GM19238 (cell line): ENCODE measurements at regions not wholly inside any gene's neighbourhood (a gene's known extent, or its start where the extent isn't known, plus 50 kb on each side); places are given as distances from the start of the nearest gene placed in this dataset.
"Not testable (repeated sequence)": the region's sequence is repeated elsewhere in the genome, so short reads cannot be mapped to it uniquely, and the experiment has no call there.

ENCODE experiments used
- DNase-seq: peaks from one replicate; pipeline ENCODE4 v3.0.0; 2011; ENCODE audit warnings: low spot score; ENCODE audit not compliant: insufficient read length

DNA sequence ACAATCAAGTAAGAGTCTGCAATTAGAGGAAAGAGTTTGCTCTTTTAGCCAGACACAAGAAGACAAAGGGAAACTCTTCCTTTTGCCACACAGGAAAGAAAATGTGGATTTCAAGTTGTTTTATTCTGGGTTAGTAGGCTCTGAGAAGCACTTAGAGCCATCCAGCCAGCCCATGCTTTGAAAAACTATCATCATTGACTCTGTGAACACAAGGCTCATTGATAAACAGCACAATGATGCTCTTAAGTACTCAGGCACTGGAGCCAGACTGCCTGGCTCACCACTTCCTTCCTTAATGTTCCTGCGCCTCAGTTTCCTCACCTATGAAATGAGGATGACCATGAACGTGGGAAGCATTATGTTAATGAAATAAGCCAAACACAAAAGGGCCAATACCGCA is 150.2 kb upstream of the EEA1 start:
- DNase-seq, result no peak

DNA sequence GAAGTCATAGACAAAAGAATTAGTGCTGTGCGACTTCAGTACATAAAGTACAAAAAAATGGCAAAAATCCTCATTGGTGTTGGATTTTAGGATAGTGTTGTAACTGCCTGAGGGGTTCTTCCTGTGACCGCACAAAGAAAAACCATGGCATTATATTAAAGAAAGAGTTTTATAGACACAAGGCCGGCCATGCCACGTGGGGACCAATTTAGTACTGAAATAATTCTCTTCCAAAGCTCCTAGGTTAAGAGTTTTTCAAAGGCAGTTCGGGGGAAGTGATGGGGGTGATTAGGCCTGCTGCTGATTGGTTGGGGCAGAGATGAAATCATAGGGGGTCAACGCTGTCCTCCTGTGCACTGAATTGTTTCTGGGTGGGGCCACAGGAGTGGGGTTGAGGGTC is 150.9 kb upstream of the EEA1 start:
- DNase-seq, result no peak

DNA sequence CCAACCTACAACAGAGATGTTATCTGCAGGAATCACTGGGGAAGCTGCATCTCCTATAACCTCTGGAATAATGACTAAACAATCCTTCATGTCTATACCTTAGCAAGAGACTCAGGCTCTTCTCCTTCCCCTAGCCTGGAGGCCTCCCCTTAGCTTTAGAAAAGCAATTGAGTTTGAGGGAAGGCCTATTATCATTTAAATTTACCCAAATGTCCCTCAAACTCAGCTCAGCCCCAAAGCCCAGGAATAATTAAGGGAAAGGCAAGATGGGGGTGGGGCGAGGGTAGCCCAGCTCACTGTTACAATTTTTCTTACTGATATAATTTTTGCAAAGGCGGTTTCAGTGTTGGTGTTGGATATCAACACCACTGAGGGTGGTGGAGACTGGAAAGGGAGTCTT is 151.4 kb upstream of the EEA1 start:
- DNase-seq, result no peak

DNA sequence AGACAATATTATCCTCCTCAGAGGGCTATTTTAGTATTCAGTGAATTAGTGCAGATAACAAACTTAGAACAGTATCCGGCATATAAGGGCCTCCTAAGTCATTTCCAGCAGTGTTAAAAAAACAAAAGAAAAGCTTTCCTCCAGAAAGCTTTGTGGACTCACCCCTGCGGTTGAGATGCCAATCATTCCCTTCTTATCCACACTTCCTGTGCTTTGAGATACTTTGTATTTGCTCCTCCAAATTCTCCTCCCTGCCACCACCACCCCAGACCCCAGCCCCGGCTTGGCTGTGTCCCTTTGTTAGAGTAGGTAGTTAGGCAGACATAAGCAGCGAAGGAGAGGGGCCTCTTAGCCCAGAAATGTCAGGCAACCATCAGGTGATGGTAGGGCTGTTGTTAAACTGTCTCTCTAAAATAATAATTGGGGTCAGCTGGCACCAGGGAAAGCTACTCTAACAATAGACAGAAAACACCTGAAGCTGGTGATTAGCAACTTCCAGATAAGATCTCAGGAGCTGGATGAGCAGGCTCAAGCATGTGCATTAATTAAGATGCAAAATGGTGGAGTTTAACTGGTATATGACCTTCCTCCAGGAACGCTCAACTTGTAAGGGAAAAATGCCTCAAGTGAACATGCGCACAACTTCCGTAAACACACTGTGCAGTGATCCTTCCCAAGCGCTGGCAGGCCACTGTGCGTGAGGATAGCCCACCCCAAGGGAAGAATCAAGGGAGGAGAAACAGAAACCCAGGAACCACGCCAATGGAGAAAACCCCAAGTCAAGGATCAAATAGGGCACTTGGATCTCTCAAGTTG is 152.1 kb upstream of the EEA1 start:
- no peak for DNase-seq

DNA sequence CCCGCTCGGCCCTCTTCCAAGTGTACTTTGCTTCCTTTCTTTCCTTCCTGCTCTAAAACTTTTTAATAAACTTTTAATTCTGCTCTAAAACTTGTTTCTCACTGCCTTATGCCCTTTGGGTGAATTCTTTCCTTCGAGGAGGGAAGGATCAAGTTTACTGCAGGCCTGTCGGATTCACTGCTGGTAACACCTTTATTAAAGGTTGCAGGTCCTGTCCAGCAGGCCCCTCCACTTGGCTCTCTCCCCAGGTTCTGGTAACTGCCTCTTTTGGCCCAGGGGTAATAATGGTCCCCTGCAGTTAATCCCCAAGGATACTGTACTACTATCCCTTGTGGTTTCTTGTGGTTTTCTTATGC is 152.7 kb upstream of the EEA1 start:
- DNase-seq, result no peak

DNA sequence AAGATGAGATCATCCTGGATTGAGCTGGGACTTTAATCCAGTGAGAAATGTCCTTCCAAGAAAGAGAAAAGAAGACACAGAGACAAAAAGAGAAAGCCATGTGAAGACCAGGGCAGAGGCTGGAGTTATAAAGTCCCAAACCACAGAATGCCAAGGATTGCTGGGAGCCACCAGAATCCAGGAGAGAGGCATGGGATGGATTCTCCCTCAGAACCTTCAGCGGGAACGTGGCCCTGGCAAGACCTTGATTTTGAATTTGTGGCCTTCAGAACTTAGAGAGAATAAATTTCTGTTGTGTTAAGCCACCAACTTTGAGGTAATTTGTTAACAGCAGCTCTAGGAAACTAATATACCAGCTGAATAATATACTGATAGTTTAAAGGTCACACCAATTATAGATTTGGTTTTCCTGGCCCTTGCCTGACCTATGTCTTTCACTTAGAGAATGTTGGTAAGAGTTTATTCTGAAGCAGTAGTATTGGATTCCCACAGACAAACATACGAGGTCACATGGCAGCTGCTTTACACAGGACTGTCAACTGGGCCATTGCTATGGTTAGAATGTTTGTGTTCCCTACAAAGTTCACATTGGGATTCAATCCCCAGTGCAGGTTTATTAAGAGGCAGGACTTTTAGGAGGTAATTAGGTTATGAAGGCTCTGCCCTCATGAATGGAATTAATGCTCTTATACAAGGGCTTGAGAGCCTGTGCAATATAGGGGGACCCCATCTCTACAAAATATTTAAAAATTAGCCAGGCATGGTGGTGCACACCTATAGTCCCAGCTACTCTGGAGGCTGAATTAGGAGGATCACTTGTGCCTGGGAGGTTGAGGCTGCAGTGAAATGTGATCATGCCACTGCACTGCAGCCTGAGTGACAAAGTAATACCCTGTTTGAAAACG is 156.5 kb upstream of the EEA1 start:
- no peak for DNase-seq

DNA sequence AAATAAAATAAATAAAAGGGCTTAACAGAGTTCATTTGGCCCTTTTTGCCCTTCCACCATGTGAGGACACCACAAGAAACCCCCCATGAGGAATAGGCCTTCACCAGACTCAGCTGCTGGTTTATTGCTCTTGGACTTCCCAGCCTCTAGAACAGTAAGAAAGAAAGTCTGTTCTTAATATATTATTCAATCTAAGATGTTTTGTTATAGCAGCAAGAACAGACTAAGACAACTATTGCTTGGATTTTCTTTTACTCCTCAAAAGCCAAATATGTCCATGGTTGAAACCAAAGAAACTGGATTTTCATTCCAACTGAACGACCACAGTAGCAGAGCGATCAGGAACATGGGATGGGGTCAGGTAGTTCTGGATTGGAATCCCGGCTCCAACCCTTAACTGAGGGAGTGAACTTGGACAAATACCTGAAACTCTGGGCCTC is 157.2 kb upstream of the EEA1 start:
- DNase-seq, result no peak

DNA sequence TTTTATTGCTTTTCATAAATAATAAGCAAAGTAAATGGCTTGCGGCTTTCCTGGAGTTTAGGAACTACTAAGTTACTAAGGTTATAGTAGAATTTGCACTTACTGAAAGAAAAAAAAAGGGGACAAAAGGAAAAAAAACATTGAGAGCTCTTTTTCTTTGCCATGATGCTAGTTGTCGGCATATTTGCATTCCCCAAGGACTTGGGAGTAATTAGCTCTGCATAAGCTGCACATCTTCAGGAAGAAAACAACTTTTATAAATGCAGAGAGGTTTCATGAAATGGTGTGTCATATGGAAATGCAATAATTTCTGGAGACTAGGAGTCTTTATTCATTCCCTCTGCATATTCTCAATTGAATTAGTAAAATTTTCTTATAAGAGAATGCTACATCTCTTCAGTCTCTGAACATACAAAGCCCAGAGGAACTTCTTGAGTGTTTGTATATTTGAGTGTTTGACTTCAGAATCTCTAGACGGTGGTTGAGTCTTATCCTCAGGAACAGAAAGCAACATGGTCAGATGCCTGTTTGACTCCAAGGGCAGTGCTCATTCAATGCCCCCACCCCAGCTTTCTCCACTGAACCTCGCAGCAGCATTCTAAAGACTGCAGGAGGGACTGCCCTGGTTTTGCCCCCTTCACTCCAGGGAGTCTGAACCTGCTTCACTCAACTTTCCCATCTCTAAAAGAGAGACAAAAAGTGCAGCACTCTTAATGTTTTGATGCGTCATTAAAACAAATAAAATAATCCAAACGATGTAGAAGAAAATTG is 158.9 kb upstream of the EEA1 start:
- DNase-seq, result no peak

DNA sequence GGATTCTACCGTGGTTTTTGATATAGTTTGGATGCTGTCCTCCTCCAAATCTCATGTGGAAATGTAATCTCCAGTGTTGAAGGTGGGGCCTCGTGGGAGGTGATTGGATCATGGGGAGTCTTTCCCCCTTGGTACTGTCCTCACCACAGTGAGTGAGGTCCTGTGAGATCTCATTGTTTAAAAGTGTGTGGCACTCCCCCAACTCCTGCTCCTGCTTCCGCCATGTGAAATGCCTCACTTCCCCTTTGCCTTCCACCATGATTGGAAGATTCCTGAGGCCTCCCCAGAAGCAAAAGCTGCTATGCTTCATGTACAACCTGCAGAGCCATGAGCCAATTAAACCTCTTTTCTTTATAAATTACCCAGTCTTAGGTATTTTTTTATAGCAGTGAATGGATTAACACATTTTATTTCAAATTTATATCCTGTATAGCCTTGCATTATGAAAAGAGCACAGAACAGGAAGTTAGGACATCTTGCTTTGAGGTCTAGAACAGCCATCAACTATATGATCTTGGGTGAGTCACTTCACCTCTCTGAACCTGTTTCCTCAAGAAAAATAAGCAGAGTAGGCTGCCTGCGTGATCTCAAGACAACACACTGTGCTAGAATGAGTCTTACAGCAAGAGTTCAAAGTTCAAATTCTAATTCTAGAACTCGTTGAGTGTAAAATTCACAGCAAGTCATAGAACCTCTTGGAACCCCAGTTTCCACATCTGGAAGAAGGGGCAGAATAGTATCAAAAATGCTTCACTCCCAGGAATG is 160.9 kb upstream of the EEA1 start:
- no peak for DNase-seq

DNA sequence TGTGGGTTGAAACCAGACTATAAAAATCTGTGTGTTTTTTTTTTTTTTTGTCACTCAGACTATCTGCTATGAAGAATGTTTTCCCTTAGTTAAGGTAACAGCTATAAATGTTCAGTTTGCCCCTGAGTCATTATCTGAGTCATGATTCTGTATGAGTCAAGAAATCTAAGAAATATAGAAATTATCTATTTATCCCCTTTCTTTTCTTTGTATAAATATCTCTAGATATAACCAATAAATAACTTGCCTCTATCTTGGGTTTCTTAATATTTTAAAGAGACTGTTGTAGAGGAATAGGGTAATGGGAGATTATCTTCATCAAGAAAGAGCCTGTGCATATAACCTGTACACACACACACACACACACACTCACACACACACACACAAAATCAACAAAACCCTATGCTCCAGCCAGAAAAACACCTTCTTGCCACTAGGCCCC is 161.7 kb upstream of the EEA1 start:
- DNase-seq, result no peak

DNA sequence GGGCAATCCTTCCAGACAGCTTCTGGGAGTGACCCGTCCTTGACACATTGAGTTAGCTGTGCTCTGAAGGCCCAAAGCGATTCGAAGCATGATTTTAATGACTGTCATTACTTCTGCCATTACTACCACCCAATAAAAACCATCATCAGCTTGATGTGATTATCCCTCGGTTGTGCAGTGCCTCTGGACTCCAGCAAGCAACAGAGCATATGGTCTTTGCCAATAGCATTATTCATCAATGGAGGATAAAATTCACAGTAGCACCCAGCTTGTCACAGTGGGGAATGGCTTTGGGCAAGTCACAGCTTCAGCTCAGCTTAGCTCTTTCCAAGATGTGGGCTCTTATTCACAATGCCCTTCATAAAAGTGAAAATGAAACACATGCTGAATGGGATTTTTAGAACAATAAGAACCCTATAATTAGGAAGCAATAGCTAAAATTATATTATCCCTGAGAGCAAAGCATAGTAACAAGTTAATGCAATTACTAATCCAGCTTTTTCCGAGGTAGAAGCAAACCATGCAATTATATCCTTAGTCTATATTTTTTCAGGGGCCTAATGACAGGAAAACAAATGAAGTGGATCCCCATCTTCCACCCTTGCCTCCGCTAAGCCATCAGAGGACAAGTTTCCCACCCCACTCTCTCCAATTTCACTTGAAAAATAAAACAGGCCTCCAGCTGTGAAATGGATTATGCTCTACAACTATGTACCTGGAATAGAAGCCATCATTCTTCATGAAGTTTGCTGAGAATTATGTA is 163.0 kb upstream of the EEA1 start:
- no peak for DNase-seq

DNA sequence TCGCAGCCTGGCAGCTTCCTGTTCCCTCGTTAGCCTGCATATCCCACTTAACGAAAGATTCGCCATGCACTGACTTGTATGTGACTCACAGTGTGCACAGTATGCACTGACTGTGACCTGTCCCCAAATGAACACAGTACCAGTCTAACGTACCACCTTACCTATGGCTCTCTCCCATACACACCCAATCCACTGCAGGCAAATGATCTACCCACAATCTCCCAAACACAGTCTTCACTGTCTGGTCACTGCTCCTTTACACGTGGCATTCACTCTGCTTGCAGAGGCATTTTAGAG is 163.5 kb upstream of the EEA1 start:
- no peak for DNase-seq

DNA sequence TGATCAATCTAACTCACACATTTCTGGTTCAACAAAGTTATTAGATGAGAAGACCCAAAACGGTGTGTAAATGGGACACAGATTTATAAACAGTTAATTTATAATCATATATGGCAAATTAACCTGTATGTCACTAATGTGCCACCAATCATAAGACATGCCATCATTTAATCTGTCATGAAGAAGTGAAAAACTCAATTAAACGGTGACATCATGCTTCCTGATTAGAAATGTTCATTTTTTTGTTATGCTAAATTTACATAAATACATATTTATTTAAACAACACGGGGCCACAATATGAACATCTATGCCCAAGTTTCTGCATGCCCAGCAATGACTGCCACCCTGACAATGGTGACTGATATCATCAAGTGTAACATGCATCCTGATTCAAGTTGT is 164.1 kb upstream of the EEA1 start:
- no peak for DNase-seq

DNA sequence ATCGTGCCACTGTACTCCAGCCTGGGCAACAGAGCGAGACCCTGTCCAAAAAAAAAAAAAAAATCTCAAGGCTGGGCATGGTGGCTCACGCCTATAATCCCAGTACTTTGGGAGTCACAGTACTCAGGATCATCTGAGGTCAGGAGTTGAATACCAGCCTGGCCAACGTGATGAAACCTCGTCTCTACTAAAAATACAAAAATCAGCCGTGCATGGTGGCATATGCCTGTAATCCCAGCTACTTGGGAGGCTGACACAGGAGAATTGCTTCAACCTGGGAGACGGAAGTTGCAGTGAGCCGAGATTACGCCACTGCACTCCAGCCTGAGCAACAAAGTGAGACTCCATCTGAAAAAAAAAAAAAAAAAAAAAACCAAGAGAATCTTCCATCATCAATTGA is 165.1 kb upstream of the EEA1 start:
- not testable (repeated sequence) for DNase-seq

DNA sequence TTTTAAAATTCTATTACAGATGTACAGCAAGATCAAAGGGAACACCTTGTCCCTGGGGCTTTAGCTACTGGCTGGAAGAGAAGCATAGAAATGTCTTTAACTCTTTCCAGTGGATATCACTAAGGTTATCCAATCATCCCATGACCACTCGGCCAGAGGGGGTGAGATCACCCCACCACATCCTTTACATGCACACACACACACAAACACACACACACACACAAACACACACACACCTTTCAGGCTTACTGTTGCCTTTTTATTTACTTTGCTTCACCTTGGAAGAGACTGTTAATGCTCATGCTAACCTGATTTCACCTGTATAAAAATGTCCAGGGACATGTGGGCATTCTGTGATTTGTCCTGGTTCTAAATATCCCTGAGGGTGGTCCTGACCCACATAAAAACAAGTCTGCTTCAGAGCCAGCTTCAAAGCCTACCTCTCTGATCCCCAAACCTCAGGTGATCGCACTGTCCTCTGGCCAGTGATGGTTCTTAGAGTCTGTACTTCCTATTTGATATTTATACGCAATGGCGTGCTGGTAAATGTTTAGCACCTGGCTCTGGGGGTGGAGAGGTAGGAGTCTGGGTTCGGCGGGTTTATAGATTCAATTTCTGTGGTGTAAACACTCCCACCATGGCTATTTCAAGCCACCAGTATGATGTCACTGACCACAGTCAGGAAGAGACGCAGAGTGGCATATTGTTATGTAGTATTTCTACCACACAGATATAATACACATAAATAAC is 166.1 kb upstream of the EEA1 start:
- peak; percentile 31 for DNase-seq

DNA sequence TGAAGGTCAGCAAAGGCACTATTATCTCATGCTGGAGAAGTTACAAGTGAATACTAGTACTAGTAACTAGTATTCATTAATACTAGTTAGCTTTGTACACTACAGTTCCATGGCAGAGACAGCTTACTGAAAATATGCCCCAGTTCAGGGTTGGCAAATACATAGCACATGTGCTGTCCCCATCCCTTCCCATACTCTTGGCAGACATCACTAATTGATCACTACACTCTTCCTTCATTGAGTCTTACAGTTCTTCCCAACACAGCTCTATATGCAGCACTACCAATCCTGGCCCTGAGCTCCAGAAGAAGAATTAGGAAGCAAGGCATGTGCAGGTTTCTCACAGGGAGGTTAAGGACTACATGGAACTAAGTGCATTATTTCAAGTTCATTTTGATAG is 168.3 kb upstream of the EEA1 start:
- no peak for DNase-seq

DNA sequence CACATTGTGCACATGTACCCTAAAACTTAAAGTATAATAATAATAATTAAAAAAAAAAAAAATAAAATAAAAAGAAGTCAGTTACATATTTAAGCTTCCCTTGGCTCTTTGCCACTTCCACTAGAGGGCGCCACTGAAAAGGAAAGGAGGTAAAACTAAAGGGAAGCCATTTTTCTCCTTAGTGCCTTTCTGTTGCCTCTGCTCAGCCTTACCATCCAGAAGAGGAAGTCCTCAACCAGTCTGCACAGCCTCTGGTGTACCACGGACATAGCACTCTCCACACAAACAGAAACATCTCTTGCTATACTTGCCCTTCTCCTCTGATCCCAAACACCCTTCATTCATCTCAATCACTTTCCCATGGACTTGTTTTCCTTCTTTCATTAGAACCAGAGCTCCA is 169.0 kb upstream of the EEA1 start:
- DNase-seq, result peak; percentile 31

DNA sequence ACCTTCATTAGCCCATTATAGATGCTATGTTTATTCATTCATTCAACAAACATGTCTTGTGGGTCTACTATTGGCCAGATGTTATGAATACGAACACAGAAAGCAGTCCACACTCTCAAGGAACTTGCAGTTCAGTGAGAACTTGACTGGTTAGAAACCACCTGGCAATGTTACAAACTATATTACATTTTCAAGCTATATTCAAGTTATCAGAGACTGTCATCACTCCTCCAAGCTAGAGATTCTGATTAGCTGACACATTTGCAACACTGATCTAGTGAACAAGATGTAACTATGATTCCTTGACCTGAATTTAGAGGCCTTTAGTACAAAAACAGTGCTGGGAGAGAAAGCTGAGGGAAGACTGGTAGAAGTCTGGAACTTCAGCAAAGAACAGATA is 170.7 kb upstream of the EEA1 start:
- DNase-seq, result no peak

DNA sequence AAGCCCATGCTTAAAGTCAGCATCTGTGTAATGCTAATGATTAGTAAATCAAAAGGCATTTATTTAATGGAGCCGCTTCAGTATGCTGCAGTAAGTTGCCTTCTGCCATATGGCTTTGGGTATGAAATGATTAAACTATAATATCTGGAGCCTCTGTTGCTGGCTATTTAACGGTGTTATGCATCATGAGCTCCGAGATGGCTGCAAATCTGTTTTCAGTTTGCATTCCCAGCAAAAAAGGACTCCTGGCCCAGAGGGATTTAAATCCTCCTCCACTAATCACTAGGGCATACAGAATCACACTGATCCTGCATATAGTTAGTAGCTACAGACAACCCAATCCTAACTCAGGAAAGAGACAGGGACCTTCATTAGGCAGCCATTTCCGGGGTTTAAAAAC is 171.5 kb upstream of the EEA1 start:
- no peak for DNase-seq

DNA sequence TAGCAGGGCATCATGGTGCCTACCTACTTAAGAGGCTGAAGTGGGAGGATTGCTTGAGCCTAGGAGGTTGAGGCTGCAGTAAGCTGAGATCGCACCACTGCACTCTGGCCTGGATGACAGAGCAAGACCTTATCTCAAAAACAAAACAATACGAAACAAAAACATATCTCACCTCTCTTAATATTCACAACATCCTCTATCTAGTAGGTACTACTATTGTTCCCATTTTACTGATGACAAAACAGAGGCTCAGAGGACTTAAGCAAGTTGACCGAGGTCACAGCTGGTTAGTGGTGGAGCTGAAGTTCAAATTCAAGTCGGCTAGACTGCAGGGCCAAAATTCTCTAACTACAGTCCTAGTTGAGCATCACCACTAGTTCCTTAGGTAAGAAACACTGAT is 172.3 kb upstream of the EEA1 start:
- DNase-seq, result no peak
